Epithelial cell of esophagus (primary cell): ENCODE measurements at regions not wholly inside any gene's neighbourhood (a gene's known extent, or its start where the extent isn't known, plus 50 kb on each side); places are given as distances from the start of the nearest gene placed in this dataset.

ENCODE experiments used
- DNase-seq: peaks from one replicate; pipeline ENCODE4 v3.0.0; 2010; ENCODE audit warnings: low read depth
- H3K4me3 ChIP-seq: 2 replicates; pipeline ENCODE4 v1.5.1; 2011; ENCODE audit warnings: mild to moderate bottlenecking, low read length, control low read depth
- TF ChIP-seq, protein P1 (sequence below): IDR thresholded peaks from 2 replicates; pipeline ENCODE4 v1.5.1; 2011; ENCODE audit warnings: low read depth, mild to moderate bottlenecking, low read length, control low read depth, inconsistent platforms; ENCODE audit not compliant: insufficient read depth; ENCODE audit errors: missing control alignments

DNA sequence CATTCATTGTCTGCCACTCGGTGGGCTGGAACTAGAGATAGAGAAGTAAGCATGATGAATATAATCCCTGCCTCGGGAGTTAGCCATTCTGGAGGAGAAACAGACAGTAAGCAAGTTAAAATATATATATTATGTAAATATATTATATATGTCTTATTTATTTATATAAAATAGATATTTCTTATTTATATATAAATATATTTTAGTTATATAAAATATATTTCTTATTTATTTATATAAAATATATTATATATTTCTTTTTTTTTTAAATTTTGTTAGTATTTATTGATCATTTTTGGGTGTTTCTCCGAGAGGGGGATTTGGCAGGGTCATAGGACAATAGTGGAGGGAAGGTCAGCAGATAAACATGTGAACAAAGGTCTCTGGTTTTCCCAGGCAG is 78.1 kb upstream of the TBX5 start:
- no peak for DNase-seq
- no peak overlapping the region for H3K4me3 ChIP-seq
- TF ChIP-seq, protein P1, sequence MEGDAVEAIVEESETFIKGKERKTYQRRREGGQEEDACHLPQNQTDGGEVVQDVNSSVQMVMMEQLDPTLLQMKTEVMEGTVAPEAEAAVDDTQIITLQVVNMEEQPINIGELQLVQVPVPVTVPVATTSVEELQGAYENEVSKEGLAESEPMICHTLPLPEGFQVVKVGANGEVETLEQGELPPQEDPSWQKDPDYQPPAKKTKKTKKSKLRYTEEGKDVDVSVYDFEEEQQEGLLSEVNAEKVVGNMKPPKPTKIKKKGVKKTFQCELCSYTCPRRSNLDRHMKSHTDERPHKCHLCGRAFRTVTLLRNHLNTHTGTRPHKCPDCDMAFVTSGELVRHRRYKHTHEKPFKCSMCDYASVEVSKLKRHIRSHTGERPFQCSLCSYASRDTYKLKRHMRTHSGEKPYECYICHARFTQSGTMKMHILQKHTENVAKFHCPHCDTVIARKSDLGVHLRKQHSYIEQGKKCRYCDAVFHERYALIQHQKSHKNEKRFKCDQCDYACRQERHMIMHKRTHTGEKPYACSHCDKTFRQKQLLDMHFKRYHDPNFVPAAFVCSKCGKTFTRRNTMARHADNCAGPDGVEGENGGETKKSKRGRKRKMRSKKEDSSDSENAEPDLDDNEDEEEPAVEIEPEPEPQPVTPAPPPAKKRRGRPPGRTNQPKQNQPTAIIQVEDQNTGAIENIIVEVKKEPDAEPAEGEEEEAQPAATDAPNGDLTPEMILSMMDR = no peak

DNA sequence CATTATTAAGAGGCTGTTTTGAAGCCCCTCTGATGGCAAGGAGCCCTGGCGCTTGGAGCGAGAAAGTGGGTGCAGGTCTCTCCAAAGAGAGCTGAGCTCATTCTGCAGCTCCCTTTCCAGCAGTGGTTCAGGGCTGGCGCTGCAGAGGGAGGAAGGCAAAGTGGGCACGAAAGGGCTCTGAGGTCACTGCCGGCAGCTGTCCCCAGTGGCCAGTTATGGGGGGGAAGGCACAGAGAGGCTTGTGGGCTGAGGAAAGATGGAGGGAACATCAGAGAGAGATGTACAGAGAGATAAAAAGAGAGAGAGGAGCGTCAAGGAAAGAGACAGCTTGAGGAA is 75.2 kb upstream of the TBX5 start:
- H3K4me3 ChIP-seq = no peak overlapping the region
- TF ChIP-seq, protein P1 = no peak
- DNase-seq = no peak

DNA sequence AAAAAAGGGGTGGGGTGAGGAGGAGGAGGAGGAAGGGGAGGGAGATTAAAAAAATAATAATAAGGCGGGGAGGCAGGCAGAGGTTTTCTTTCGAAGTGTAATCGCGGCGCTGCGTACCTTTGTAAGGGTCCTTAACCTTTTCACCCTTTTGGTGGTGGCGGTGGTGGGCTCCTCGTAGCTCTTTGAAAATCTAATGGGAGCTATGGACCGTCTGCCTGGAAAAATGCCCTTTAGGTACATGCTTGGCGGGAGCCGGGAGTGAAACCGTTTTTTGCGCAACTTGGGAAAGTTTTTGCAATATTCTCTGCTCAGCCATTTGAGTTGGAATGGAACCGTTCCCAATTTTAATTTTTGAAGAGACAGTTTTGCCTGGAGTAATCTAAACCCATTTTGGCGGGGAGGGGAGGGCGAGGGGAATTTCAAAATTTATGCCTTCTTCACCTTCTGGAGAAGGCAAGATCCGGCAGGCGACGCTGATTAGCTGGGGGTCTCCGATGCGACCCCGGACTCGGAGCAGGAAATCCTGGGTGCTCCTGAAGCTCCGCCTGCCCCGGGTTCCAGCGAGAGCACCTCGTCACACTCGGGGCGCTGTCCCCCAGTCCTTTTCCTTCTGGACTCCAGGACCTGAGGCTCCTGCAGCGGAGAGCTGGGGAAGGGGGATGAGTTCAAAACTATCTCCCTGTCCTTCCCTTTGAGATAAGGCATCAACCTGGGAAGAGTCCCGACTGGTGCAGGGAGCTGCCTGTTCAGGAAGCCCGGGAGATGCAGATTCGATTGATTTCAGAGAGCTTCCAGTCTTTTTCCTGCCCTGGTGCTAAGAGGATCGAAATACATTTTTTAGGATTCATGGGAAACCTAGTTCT is 74.6 kb upstream of the TBX5 start:
- peak; percentile 14 for DNase-seq

DNA sequence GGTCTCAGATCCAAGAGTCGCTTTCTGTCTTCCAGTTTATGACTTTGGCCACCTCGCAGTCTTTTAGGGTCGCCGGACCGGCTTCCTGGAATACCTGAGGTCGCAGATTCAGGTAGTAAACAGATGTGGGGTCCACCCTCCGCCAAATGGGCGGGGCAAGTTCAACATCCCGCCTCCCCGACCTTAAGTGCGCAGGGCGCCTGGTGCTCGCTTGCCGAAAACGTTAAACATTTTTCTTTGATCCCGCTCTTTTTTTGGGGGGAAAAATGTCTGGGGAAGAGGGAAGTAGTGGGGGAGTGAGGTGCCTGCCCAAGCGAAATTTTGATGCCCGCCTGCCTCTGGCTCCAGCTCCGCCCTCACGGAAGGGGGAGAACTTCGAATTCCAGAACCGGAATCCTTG is 73.9 kb upstream of the TBX5 start:
- DNase-seq = peak; percentile 2
- TF ChIP-seq, protein P1 = no peak
- peak overlapping the region; percentile 30 for H3K4me3 ChIP-seq

More for the DNA sequence above, 74.6 kb upstream of the TBX5 start:
- TF ChIP-seq, protein P1 = no peak
- peak overlapping the region; percentile 30 for H3K4me3 ChIP-seq

DNA sequence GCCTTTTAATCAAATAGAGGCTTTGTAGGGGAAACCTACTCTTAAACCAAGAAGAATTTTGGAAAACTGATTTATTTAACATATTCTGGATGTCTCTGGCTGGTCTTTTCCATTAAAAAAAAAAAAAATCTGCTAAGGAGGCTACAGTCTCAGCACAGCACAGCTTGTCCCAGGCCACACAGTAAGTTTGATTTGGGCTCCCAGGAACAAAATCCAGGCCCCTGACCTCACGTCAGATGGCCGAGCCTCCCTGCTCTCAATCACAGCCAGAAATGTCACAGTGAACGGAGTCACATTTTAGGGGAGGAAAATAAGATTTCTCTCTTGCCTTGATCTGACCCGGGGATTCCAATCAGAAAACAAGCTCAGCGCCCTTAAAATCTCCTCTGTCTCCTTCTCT is 72.9 kb upstream of the TBX5 start:
- H3K4me3 ChIP-seq = no peak overlapping the region
- no peak for DNase-seq
- TF ChIP-seq, protein P1 = no peak

DNA sequence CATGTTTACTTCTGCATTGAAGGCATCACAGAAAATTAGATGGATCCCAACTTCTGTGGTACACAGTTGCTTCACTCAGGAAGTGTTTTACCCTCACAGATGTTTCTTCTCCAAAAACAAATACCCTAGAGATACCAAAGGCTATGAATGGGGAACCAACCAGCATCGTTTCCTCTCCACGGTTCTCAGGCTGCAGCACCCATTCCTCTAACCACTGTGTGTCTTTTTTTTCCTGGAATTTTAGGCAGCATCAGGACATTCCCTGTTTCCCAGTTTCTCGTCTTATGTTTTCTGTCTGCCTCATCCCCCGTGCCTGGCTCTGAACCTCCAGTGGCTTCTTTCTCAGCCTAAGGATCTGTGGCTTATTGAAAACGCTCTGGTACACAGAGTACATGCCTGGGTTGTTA is 72.0 kb upstream of the TBX5 start:
- no peak overlapping the region for H3K4me3 ChIP-seq
- TF ChIP-seq, protein P1 = no peak

DNA sequence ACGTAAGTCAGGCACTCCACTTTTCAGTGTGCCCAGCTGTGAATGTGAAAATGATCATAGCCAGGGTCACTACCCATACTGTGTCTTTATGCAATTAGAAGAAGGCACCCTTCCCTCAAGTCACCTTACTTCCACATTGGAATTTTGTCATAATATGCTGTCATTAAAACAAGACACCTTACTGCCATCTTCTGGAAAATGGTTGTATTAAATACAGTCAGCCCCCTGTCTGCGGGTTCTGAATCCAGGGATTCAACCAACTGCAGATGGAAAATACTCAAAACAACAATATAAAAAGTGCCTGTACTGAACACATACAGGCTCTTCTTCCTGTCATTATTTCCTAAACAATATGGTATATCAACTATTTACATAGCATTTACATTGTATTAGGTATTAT is 70.2 kb upstream of the TBX5 start:
- TF ChIP-seq, protein P1 = peak; percentile 19
- no peak overlapping the region for H3K4me3 ChIP-seq
- peak; percentile 10 for DNase-seq

More for the DNA sequence above, 72.0 kb upstream of the TBX5 start:
- DNase-seq = no peak
